ENCODE measurements at regions not wholly inside any gene's neighbourhood (a gene's known extent, or its start where the extent isn't known, plus 50 kb on each side); places are given as distances from the start of the nearest gene placed in this dataset.

DNA sequence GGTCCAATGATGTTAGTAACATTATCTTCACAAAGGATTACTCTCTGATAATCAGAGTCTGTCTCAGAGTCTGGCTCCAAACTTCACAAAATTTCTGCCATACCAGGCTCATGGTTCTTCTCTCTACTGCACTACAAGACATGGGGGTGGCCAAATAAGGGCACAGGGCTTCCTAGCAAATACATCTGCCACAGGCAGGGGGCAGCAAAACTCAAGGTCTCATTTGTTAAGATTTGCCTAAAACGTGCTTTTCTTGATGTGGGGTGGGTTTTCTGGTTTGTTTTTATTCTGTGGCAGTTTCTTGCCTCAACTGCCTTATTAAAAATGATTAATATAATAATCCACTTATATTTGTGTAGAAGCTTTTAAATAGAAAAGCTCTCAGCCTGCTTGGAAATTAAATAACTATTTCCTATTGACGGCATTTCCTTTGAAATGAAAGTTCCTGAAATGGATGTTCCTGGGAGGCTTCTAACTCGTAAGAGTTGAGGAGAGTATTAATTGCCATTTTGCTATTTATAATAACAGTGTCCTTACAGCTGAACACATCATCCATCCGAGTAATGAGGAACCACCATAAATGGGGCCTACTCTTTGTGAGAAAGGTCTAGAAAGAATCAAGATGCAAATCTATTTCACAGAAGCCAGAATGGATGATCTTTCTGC, 53.8 kb downstream of the SST start (continued):
- no peak for TF ChIP-seq CHD7 (IDR thresholded peaks at IDR 0.05; ENCODE audit: insufficient replicate concordance, low read length)
- peak; percentile 77 to 83 for TF ChIP-seq RAD21 (IDR thresholded peaks at IDR 0.05 in 1 of 2, conservative IDR thresholded peaks at IDR 0.05 in 1 of 2; ENCODE audit: low read depth in 2 of 2, low read length in 2 of 2)
- TF ChIP-seq BCL11A (IDR thresholded peaks at IDR 0.05; ENCODE audit: low read depth in 2 of 2, low read length in 2 of 2), result no peak

All from H1 (cell line).